Loucy (cell line): ENCODE measurements at regions not wholly inside any gene's neighbourhood (a gene's known extent, or its start where the extent isn't known, plus 50 kb on each side); places are given as distances from the start of the nearest gene placed in this dataset.

Experiments used
- H2AFZ ChIP-seq: fragments of 200-600 bp; sonication (generic); 2 replicates; pipeline ENCODE4 v1.6.0; 2016; ENCODE audit warnings: antibody characterized with exemption, mild to moderate bottlenecking, low read length, moderate library complexity
- H3F3A ChIP-seq: fragments of 200-600 bp; 2 replicates; pipeline ENCODE4 v1.6.0; 2016; ENCODE audit warnings: antibody characterized with exemption, low read depth, mild to moderate bottlenecking
- H3K27me3 ChIP-seq: fragments of 200-600 bp; sonication (generic); 2 replicates; pipeline ENCODE4 v1.6.1; 2014; ENCODE audit warnings: low read length, mild to moderate bottlenecking; ENCODE audit not compliant: insufficient read depth, poor library complexity, severe bottlenecking
- H3K36me3 ChIP-seq: fragments of 200-600 bp; sonication (generic); 2 replicates; pipeline ENCODE4 v1.6.1; 2016; ENCODE audit warnings: low read length; ENCODE audit not compliant: insufficient read depth
- H3K4me1 ChIP-seq: fragments of 200-600 bp; sonication (generic); 2 replicates; pipeline ENCODE4 v1.5.1; 2014; ENCODE audit warnings: low read length, mild to moderate bottlenecking; ENCODE audit not compliant: insufficient read depth, poor library complexity, severe bottlenecking
- H3K4me2 ChIP-seq: fragments of 200-600 bp; sonication (generic); 2 replicates; pipeline ENCODE4 v1.6.0; 2014; ENCODE audit warnings: antibody characterized with exemption, low read length, low read depth, mild to moderate bottlenecking; ENCODE audit not compliant: poor library complexity, severe bottlenecking
- H3K4me3 ChIP-seq: fragments of 200-600 bp; sonication (generic); 2 replicates; pipeline ENCODE4 v1.5.1; 2014; ENCODE audit warnings: low read length, mild to moderate bottlenecking, mixed read lengths; ENCODE audit not compliant: poor library complexity, severe bottlenecking
- H3K79me2 ChIP-seq: fragments of 200-600 bp; sonication (generic); 2 replicates; pipeline ENCODE4 v1.6.1; 2014; ENCODE audit warnings: low read length; ENCODE audit not compliant: insufficient read depth
- H3K9ac ChIP-seq: fragments of 200-600 bp; sonication (generic); 2 replicates; pipeline ENCODE4 v1.6.0; 2014; ENCODE audit warnings: mild to moderate bottlenecking, low read depth, low read length, moderate library complexity; ENCODE audit not compliant: poor library complexity, severe bottlenecking
- H3K9me2 ChIP-seq: fragments of 200-600 bp; sonication (generic); replicated peaks from 2 replicates; pipeline ENCODE4 v1.6.1; 2016; ENCODE audit warnings: low read depth, low read length, mixed read lengths
- H3K9me3 ChIP-seq: fragments of 200-600 bp; sonication (generic); 2 replicates; pipeline ENCODE4 v1.6.1; 2014; ENCODE audit warnings: mild to moderate bottlenecking, antibody characterized with exemption, low read length, low read depth; ENCODE audit not compliant: insufficient read depth
- H4K20me1 ChIP-seq: fragments of 200-600 bp; sonication (generic); 2 replicates; pipeline ENCODE4 v1.6.0; 2014; ENCODE audit warnings: antibody characterized with exemption, low read length, mild to moderate bottlenecking; ENCODE audit not compliant: insufficient read depth, poor library complexity, severe bottlenecking
- EZH2phosphoT487 ChIP-seq: fragments of 200-600 bp; IDR thresholded peaks from 2 replicates; pipeline ENCODE4 v1.6.1; 2018; ENCODE audit warnings: antibody characterized with exemption, mild to moderate bottlenecking, moderate library complexity, borderline replicate concordance
- TF ChIP-seq, protein P1 (sequence below): fragments of 200-600 bp; sonication (generic); conservative IDR thresholded peaks from 2 replicates; pipeline ENCODE4 v1.5.1; 2014; ENCODE audit warnings: mild to moderate bottlenecking, antibody characterized with exemption, low read length

DNA sequence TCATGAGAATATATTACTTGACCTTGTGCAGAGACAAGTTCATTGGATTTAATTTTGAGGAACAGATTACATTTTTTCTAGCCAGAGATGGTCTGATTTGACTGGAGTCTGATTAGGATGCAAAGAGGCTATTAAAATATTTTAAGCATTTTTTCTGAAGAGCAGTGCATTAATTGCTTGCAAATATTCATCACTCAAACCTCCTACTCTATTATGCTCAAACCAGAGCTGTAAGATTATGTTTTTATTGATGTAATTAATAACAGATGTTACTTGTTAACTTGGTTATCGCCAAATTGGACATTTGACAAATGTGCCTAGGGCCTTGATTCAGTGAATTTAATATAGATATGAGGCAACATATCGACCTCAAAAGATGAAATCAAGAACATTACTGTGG is 160.9 kb upstream of the SLC13A1 start:
- Histone ChIP-seq H3K4me1 (no peaks in the 10 kb centered on the region), H2AFZ (no peak overlapping the region), H3K4me3 (no peak overlapping the region), H3K4me2 (no peak overlapping the region), H3K9ac (no peak overlapping the region), H3K9me3 (no peaks in the 10 kb centered on the region), H3K27me3 (no peaks in the 10 kb centered on the region), H3K9me2 (no peaks in the 10 kb centered on the region), H3K79me2 (no peaks in the 10 kb centered on the region), H4K20me1 (no peaks in the 10 kb centered on the region), H3K36me3 (no peaks in the 10 kb centered on the region), H3F3A (no peaks in the 10 kb centered on the region)
- TF ChIP-seq EZH2phosphoT487 = no peak
- TF ChIP-seq, protein P1, sequence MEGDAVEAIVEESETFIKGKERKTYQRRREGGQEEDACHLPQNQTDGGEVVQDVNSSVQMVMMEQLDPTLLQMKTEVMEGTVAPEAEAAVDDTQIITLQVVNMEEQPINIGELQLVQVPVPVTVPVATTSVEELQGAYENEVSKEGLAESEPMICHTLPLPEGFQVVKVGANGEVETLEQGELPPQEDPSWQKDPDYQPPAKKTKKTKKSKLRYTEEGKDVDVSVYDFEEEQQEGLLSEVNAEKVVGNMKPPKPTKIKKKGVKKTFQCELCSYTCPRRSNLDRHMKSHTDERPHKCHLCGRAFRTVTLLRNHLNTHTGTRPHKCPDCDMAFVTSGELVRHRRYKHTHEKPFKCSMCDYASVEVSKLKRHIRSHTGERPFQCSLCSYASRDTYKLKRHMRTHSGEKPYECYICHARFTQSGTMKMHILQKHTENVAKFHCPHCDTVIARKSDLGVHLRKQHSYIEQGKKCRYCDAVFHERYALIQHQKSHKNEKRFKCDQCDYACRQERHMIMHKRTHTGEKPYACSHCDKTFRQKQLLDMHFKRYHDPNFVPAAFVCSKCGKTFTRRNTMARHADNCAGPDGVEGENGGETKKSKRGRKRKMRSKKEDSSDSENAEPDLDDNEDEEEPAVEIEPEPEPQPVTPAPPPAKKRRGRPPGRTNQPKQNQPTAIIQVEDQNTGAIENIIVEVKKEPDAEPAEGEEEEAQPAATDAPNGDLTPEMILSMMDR = no peak

DNA sequence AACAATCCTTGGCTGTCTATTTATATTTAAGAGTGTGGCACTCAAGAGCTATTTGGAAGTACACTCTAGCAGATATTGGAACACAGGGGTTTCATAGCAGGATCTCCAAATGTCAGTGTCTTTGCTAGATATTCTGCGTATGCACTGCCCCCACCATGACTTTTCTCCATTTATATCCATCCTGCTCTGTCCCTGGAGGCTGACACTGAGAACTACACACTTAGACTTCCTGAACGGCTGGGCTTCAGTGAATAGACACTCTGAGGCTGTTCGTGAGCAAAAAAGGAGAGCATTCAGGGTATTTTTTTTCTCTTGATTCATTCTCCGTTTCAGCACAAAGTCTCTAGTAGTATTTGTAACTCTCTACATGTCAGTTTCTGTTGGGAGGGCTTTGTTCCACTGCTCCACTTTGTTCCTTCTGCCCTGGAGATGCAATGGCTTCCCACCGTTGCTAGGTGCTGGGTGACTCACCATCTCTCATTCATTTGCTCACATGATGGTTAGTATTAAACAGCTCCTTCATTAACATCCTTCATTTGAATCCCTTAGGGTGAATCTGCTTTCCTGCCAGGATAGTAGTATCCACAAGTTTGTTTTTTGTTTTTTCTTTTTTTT is 155.9 kb upstream of the SLC13A1 start:
- no peak for TF ChIP-seq EZH2phosphoT487
- TF ChIP-seq, protein P1 = no peak
- no peak overlapping the region for H3K4me2 ChIP-seq
- H3K9ac ChIP-seq = no peak overlapping the region
- no peaks in the 10 kb centered on the region for H3K9me3 ChIP-seq
- no peaks in the 10 kb centered on the region for H3K9me2 ChIP-seq
- H3K4me1 ChIP-seq = no peaks in the 10 kb centered on the region
- no peak overlapping the region for H3K4me3 ChIP-seq
- H2AFZ ChIP-seq = no peak overlapping the region
- H4K20me1 ChIP-seq = no peaks in the 10 kb centered on the region
- H3K27me3 ChIP-seq = no peaks in the 10 kb centered on the region
- no peaks in the 10 kb centered on the region for H3K36me3 ChIP-seq
- no peaks in the 10 kb centered on the region for H3K79me2 ChIP-seq
- no peaks in the 10 kb centered on the region for H3F3A ChIP-seq

DNA sequence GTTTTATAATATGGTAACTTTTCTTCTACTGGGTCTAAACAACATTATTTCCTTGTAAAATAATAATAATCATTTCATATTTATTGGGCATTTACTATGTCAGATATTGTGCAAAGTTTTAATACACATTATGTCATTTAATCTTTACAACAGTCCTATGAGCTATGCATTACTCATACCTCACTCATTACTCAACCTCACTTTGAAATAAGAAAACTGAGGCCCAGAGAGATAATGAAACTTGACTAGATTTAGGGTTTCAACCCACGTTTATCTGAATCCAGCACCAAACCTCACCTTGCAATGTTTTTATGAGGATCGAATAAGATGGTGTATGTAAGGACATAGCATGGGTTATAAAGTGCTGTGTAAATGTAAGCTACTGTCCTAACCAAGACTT is 153.2 kb upstream of the SLC13A1 start:
- no peaks in the 10 kb centered on the region for H4K20me1 ChIP-seq
- no peak overlapping the region for H3K4me3 ChIP-seq
- H3K27me3 ChIP-seq = no peaks in the 10 kb centered on the region
- no peak overlapping the region for H2AFZ ChIP-seq
- H3F3A ChIP-seq = no peaks in the 10 kb centered on the region
- no peak for TF ChIP-seq EZH2phosphoT487
- TF ChIP-seq, protein P1 = no peak
- H3K4me1 ChIP-seq = no peaks in the 10 kb centered on the region
- H3K9me2 ChIP-seq = no peaks in the 10 kb centered on the region
- H3K79me2 ChIP-seq = no peaks in the 10 kb centered on the region
- H3K9me3 ChIP-seq = no peaks in the 10 kb centered on the region
- no peak overlapping the region for H3K4me2 ChIP-seq
- H3K36me3 ChIP-seq = no peaks in the 10 kb centered on the region
- H3K9ac ChIP-seq = no peak overlapping the region
